ENCODE measurements at regions not wholly inside any gene's neighbourhood (a gene's known extent, or its start where the extent isn't known, plus 50 kb on each side); places are given as distances from the start of the nearest gene placed in this dataset.
"Not testable (repeated sequence)": the region's sequence is repeated elsewhere in the genome, so short reads cannot be mapped to it uniquely, and the experiment has no call there.

DNA sequence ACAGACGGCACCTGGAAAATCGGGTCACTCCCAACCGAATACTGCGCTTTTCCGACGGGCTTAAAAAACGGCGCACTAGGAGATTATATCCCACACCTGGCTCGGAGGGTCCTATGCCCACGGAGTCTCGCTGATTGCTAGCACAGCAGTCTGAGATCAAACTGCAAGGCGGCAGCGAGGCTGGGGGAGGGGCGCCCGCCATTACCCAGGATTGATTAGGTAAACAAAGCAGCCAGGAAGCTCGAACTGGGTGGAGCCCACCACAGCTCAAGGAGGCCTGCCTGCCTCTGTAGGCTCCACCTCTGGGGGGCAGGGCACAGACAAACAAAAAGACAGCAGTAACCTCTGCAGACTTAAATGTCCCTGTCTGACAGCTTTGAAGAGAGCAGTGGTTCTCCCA lies 64.5 kb downstream of the SLC30A10 start:
- H3K9me3 Mint-ChIP-seq, H3K4me1 Mint-ChIP-seq, DNase-seq, H3K36me3 Mint-ChIP-seq, H3K4me3 Mint-ChIP-seq, H3K27me3 Mint-ChIP-seq, CTCF ChIA-PET, H3K27ac Mint-ChIP-seq: not testable (repeated sequence)

- Mint-ChIP-seq H3K27ac (no peak overlapping the region), H3K4me1 (no peaks in the 10 kb centered on the region), H3K4me3 (no peak overlapping the region), H3K27me3 (no peaks in the 10 kb centered on the region), H3K36me3 (no peaks in the 10 kb centered on the region), H3K9me3 (peaks cover 4% of the 10 kb centered on the region)
- CTCF ChIA-PET = no interaction called here
- DNase-seq = no peak
Measured at GRCh38 chr1:219862366-219862765, 66.0 kb downstream of the SLC30A10 start.

DNA sequence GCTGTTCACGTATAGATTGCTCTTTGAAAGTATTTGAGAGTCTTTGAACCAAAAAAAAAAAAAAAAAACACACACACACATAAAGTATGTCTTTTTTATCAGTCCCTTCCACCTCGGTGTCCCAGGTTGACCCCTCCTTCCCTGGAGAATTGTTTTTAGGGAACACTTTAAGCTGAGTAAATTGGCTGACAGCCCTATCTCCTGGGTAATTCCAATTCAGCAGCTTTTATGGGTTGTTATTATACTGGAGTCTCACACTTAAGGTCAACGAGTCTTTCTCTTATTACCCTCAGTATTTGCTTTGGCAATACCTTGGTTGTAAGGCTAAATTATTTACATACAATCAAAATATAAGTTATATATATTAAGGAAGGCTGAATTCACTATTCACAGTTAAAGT lies 69.4 kb downstream of the SLC30A10 start:
- no peak for DNase-seq
- no peak overlapping the region for H3K4me3 Mint-ChIP-seq
- no peaks in the 10 kb centered on the region for H3K4me1 Mint-ChIP-seq
- no peaks in the 10 kb centered on the region for H3K27me3 Mint-ChIP-seq
- H3K36me3 Mint-ChIP-seq = no peaks in the 10 kb centered on the region
- CTCF ChIA-PET = no interaction called here
- peaks cover 4% of the 10 kb centered on the region for H3K9me3 Mint-ChIP-seq
- H3K27ac Mint-ChIP-seq = no peak overlapping the region

DNA sequence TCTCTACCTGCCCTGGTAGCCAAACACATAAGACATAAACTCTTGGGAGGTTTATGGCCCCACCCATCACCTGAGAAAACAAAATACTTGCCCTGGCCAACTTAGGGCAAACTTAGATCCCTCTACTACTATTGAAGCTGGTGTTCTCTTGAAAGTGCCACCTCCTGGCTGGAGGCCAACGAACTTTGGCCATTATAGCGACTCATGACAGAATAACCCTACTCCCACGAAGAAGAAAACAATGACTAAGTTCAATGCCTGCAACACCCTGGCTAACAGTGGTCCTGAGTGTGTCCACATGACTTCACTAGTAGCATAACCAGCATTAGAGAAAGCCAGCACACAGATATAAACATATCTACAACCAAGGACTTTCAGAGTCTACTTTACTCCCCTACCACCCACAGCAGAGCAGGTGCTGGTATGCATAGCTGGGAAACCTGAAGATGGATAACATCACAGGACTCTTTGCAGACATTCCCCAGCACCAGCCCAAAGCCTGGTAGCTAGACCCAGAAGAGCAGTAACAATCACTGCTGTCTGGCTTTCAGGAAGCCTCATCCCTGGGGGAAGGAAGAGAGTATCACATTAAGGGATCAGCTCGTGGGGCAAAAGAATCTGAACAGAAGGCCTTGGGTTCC lies 81.0 kb downstream of the SLC30A10 start:
- H3K4me3 Mint-ChIP-seq = no peak overlapping the region
- CTCF ChIA-PET = no interaction called here
- H3K27ac Mint-ChIP-seq = no peak overlapping the region
- no peaks in the 10 kb centered on the region for H3K27me3 Mint-ChIP-seq
- no peaks in the 10 kb centered on the region for H3K36me3 Mint-ChIP-seq
- DNase-seq = no peak
- no peaks in the 10 kb centered on the region for H3K4me1 Mint-ChIP-seq
- H3K9me3 Mint-ChIP-seq = peaks cover 3% of the 10 kb centered on the region

GRCh38 chr1:219839595-219839994 lies 88.8 kb downstream of the SLC30A10 start:
- H3K27ac Mint-ChIP-seq, H3K36me3 Mint-ChIP-seq, H3K9me3 Mint-ChIP-seq, DNase-seq, H3K4me1 Mint-ChIP-seq, H3K4me3 Mint-ChIP-seq, H3K27me3 Mint-ChIP-seq: not testable (repeated sequence)
- CTCF ChIA-PET = interaction anchor here (0.6 kb wide), 1 partner anchor 894 kb away, joined by 3 read pairs; no protein-coding TSS in a partner anchor

DNA sequence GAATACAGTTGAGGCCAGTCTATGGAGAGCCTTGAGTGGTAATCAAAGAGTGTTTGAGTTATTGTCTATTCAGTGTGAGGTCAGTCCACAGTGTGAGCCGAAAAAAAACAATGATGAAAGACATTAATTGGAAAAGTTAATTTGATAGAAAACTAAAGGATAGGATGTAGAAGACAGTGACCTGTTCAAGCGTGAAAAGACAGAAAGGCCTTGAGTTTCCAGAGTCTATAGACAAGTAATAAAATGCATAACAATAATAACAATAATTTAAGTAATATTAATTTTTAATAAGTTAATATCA lies 90.4 kb downstream of the SLC30A10 start:
- H3K9me3 Mint-ChIP-seq = no peaks in the 10 kb centered on the region
- CTCF ChIA-PET = interaction anchor here (1.0 kb wide), 1 partner anchor 12 kb away, joined by 3 read pairs; no protein-coding TSS in a partner anchor
- no peaks in the 10 kb centered on the region for H3K36me3 Mint-ChIP-seq
- no peaks in the 10 kb centered on the region for H3K4me1 Mint-ChIP-seq
- no peak overlapping the region for H3K27ac Mint-ChIP-seq
- no peak for DNase-seq
- no peak overlapping the region for H3K4me3 Mint-ChIP-seq
- H3K27me3 Mint-ChIP-seq = no peaks in the 10 kb centered on the region

DNA sequence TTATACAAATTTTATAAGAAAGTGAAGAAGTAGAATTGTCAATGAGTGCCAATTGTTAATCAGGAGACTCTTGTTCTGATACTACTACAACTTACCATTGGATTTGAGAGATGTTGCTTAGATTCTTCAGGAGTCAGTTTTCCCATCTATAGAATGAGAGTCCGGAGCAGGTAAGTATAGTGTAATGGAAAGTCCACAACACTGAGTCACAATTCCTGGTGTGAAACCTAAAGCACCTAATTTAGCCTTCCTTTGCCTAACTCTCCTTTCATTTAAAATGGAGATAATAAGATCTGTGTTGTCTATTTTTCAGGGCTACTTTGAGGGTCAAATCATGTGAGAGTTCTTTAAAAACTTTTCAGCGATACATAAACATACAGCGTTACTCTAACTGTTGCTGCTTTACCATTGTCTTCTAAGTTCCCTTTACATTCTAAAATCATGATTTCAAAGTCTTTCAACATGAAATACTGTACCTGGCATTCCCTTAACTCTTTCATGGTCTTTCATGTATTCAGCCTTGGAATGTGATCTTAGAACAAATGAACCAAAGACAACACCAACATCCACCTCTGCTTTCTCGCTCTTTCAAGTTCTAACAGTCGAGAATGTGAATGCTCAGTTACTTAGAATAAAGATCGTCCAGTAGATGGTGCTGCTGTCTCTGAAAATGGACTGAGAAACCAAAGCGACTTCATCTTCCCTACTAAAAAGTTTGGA lies 90.9 kb downstream of the SLC30A10 start:
- no peaks in the 10 kb centered on the region for H3K36me3 Mint-ChIP-seq
- no peaks in the 10 kb centered on the region for H3K9me3 Mint-ChIP-seq
- CTCF ChIA-PET = no interaction called here
- no peaks in the 10 kb centered on the region for H3K4me1 Mint-ChIP-seq
- DNase-seq = no peak
- H3K27ac Mint-ChIP-seq = no peak overlapping the region
- no peak overlapping the region for H3K4me3 Mint-ChIP-seq
- no peaks in the 10 kb centered on the region for H3K27me3 Mint-ChIP-seq

- Mint-ChIP-seq H3K36me3 (no peaks in the 10 kb centered on the region), H3K27me3 (no peaks in the 10 kb centered on the region)
Measured at GRCh38 chr1:219834314-219834917, 93.9 kb downstream of the SLC30A10 start.

GRCh38 chr1:219833214-219833815 lies 95.0 kb downstream of the SLC30A10 start:
- Mint-ChIP-seq H3K4me3 (no peak overlapping the region), H3K27ac (no peak overlapping the region), H3K36me3 (no peaks in the 10 kb centered on the region), H3K9me3 (no peaks in the 10 kb centered on the region), H3K4me1 (no peaks in the 10 kb centered on the region), H3K27me3 (no peaks in the 10 kb centered on the region)
- no peak for DNase-seq
- CTCF ChIA-PET = no interaction called here

More at GRCh38 chr1:219834314-219834917, 93.9 kb downstream of the SLC30A10 start:
- Mint-ChIP-seq H3K9me3 (no peaks in the 10 kb centered on the region), H3K4me3 (no peak overlapping the region), H3K4me1 (no peaks in the 10 kb centered on the region), H3K27ac (no peak overlapping the region)
- DNase-seq = no peak
- CTCF ChIA-PET = no interaction called here

DNA sequence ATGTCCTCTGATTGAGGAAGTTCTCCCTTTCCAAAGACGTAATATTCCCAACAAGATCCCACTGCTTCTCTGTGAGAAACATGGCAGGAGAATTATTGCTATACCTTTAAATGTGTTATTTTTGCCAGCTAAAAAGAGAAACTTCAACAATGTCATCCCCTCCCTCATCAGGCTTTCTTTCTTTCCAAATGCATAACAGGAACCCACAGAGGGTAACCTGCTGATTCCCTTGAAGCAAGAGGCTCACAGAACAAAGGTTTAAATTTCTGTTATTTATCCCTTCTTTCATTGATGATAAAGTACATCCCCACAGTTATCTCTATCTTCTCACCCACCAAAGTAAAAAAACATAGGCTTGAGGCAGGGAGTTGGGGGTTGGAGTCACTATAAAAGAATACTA lies 102.1 kb downstream of the SLC30A10 start:
- no peaks in the 10 kb centered on the region for H3K4me1 Mint-ChIP-seq
- no peaks in the 10 kb centered on the region for H3K27me3 Mint-ChIP-seq
- H3K4me3 Mint-ChIP-seq = no peak overlapping the region
- CTCF ChIA-PET = no interaction called here
- no peak for DNase-seq
- H3K36me3 Mint-ChIP-seq = no peaks in the 10 kb centered on the region
- no peaks in the 10 kb centered on the region for H3K9me3 Mint-ChIP-seq
- peak overlapping the region; percentile 4 for H3K27ac Mint-ChIP-seq

- Mint-ChIP-seq H3K9me3 (no peaks in the 10 kb centered on the region), H3K27me3 (no peaks in the 10 kb centered on the region), H3K4me1 (no peaks in the 10 kb centered on the region), H3K27ac (no peak overlapping the region), H3K4me3 (no peak overlapping the region), H3K36me3 (no peaks in the 10 kb centered on the region)
- CTCF ChIA-PET = no interaction called here
- no peak for DNase-seq
Measured at GRCh38 chr1:219825355-219825754, 103.0 kb downstream of the SLC30A10 start.

DNA sequence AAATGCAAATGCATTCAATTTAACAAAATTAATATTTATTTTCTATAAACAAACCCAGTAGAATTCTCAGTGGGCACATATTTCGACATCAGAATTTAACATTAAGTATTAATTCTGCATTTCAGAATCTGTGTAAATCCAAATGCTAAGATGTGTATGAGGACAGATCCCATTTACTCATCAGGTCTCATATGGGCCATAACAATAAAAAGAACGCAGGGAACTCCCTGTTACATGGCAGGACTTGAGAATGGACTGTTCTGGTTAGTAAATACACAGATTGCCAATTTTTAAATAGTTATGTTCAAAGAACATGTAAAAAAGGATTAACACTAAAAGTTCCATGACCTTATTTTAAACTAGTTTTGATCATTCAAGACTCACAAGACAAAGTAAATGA lies 104.0 kb downstream of the SLC30A10 start:
- H3K27ac Mint-ChIP-seq = no peak overlapping the region
- no peaks in the 10 kb centered on the region for H3K36me3 Mint-ChIP-seq
- DNase-seq = no peak
- no peaks in the 10 kb centered on the region for H3K9me3 Mint-ChIP-seq
- H3K4me1 Mint-ChIP-seq = no peaks in the 10 kb centered on the region
- H3K4me3 Mint-ChIP-seq = no peak overlapping the region
- no peaks in the 10 kb centered on the region for H3K27me3 Mint-ChIP-seq
- CTCF ChIA-PET = no interaction called here

GRCh38 chr1:219820551-219820950 lies 107.8 kb downstream of the SLC30A10 start:
- CTCF ChIA-PET = no interaction called here
- no peaks in the 10 kb centered on the region for H3K9me3 Mint-ChIP-seq
- no peaks in the 10 kb centered on the region for H3K4me1 Mint-ChIP-seq
- H3K36me3 Mint-ChIP-seq = no peaks in the 10 kb centered on the region
- H3K27ac Mint-ChIP-seq = no peak overlapping the region
- H3K27me3 Mint-ChIP-seq = no peaks in the 10 kb centered on the region
- no peak overlapping the region for H3K4me3 Mint-ChIP-seq
- DNase-seq = no peak

DNA sequence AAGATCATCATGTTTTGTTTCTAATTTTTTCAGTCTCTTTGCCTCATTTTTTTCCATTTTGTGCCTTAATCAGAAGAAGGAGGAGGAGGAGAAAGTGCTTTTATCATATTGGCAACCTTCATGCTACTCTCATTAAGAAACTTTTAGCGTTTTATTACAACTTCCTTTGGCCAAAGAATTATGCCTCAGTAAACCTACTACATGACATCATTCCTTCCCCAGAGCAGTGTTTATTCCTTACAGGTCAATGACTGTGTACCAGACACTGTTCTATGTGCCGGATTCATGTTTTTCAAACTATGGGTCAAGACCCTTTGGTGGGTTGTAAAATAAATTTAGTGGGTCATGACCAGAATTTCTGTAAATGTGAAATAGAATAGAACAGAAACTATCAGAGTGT lies 110.4 kb downstream of the SLC30A10 start:
- Mint-ChIP-seq H3K27me3 (no peaks in the 10 kb centered on the region), H3K9me3 (no peaks in the 10 kb centered on the region), H3K4me1 (no peaks in the 10 kb centered on the region), H3K36me3 (no peaks in the 10 kb centered on the region), H3K27ac (no peak overlapping the region), H3K4me3 (no peak overlapping the region)
- CTCF ChIA-PET = no interaction called here
- DNase-seq = no peak

DNA sequence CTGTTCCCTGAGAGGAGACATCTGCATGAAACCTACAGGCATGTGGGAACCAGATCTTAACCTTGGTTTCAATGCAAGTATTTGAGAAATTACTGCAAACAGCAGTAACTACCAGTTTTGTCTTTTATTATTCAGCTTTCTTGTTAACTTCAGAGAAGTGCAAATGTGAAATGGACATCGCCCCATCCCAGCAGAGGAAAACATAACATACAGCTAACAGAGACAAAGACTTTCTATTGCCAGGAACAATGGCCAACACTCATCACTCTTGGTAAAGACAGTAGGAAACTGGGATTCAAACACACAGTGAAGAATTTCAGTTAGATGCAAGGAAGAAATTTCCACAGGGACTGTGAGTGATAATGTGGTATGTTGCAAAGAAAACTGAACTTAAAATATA lies 115.1 kb downstream of the SLC30A10 start:
- CTCF ChIA-PET = interaction anchor here (0.9 to 1.2 kb wide), 2 partner anchors 19 to 637 kb away, joined by 3 to 4 read pairs; no protein-coding TSS in a partner anchor
- Mint-ChIP-seq H3K36me3 (no peaks in the 10 kb centered on the region), H3K4me3 (no peak overlapping the region), H3K27ac (no peak overlapping the region), H3K4me1 (no peaks in the 10 kb centered on the region), H3K27me3 (no peaks in the 10 kb centered on the region), H3K9me3 (no peaks in the 10 kb centered on the region)
- no peak for DNase-seq

All from activated naive CD4-positive, alpha-beta T cell treated with anti-CD3 and anti-CD28 coated beads, Interleukin-2, amount 10 ng/mL, durations not matched to agents 7 days and 5 days (primary cell).